ENCODE measurements at regions not wholly inside any gene's neighbourhood (a gene's known extent, or its start where the extent isn't known, plus 50 kb on each side); places are given as distances from the start of the nearest gene placed in this dataset.
"Not testable (repeated sequence)": the region's sequence is repeated elsewhere in the genome, so short reads cannot be mapped to it uniquely, and the experiment has no call there.

DNA sequence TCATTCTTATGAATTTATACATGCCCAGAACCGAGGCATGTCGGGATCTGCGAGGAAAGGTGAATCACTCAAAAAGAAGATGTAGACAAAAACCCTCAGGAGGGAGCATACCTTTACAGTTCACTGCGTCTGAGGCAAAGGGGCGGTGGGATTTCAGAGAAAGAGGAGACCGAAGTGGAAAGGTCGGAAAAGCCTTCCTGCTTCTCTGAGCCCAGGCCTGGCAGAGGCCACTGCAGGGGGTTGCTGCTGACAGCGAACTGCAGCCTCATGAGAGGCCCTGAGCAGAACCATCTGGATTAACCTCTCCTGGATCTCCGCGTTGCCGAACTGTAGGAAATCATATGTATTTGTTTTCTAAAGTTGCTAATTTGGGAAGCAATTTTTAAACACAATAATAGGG, 713.1 kb upstream of the SOX11 start:
- TF ChIP-seq, protein P1, sequence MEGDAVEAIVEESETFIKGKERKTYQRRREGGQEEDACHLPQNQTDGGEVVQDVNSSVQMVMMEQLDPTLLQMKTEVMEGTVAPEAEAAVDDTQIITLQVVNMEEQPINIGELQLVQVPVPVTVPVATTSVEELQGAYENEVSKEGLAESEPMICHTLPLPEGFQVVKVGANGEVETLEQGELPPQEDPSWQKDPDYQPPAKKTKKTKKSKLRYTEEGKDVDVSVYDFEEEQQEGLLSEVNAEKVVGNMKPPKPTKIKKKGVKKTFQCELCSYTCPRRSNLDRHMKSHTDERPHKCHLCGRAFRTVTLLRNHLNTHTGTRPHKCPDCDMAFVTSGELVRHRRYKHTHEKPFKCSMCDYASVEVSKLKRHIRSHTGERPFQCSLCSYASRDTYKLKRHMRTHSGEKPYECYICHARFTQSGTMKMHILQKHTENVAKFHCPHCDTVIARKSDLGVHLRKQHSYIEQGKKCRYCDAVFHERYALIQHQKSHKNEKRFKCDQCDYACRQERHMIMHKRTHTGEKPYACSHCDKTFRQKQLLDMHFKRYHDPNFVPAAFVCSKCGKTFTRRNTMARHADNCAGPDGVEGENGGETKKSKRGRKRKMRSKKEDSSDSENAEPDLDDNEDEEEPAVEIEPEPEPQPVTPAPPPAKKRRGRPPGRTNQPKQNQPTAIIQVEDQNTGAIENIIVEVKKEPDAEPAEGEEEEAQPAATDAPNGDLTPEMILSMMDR (IDR thresholded peaks at IDR 0.05; ENCODE audit: insufficient read depth, low read depth, low read length, missing control alignments): no peak
- no peak for DNase-seq (ENCODE audit: low read depth)

DNA sequence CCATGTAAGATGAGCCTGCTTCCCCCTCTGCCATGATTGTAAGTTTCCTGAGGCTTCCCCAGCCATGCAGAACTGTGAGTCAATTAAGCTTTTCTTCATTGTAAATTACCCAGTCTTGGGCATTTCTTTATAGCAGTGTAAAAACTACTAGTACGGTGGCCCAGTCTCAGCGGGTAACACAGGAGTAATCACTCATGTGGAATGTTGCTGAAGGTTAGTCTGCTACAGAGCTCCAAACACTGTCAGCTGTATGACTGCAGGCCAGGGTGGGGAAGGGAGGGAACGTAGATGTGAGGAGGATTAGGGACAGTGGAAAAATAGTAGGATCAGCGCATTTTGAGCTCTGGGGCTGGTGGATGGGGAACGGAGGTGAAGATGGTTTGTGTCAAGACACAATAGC, 711.2 kb upstream of the SOX11 start:
- H3K4me3 ChIP-seq (ENCODE audit: low read length): no peak overlapping the region
- TF ChIP-seq, protein P1 (IDR thresholded peaks at IDR 0.05; ENCODE audit: insufficient read depth, low read depth, low read length, missing control alignments): no peak
- DNase-seq (ENCODE audit: low read depth): no peak

More for the DNA sequence above, 713.1 kb upstream of the SOX11 start:
- H3K4me3 ChIP-seq (ENCODE audit: low read length): no peak overlapping the region

DNA sequence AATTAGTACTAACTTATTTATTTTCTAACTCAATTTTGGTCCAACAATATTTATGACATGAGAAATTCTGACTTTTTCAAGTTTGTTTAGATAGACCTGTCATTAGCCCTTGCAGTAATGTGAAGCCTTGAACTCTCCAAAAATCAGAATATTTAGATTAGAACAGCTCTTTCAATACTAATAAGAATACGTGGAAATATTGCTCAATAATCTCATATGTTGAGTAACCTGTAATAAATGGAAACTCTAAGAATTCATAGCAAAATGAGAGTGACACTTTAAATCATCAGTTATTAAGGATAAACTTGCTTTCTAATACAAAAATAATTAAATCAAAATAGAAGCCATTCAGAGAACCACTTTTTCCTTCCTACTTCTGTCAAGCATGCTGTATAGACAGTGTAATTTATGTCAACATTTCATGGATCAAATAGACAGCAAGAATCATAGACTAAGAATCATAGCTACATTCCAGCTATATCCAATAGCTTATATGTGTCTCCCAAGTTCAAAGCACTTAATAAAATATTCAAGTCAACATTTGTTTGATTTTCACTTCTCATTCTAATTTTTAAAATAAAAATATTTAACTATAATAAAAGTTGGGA, 710.3 kb upstream of the SOX11 start:
- H3K4me3 ChIP-seq (ENCODE audit: low read length): no peak overlapping the region
- no peak for DNase-seq (ENCODE audit: low read depth)
- TF ChIP-seq, protein P1 (IDR thresholded peaks at IDR 0.05; ENCODE audit: insufficient read depth, low read depth, low read length, missing control alignments): no peak

- not testable (repeated sequence) for H3K4me3 ChIP-seq (ENCODE audit: low read length); DNase-seq (ENCODE audit: low read depth)
These were observed 703.7 kb upstream of the SOX11 start for GRCh38 chr2:4988444-4988843.

- TF ChIP-seq, protein P1 (IDR thresholded peaks at IDR 0.05; ENCODE audit: insufficient read depth, low read depth, low read length, missing control alignments): peak; percentile 31
- H3K4me3 ChIP-seq (ENCODE audit: low read length): no peak overlapping the region
- peak; percentile 7 for DNase-seq (ENCODE audit: low read depth)
These were observed 700.0 kb upstream of the SOX11 start for GRCh38 chr2:4992226-4992625.

- no peak overlapping the region for H3K4me3 ChIP-seq (ENCODE audit: low read length)
- TF ChIP-seq, protein P1 (IDR thresholded peaks at IDR 0.05; ENCODE audit: insufficient read depth, low read depth, low read length, missing control alignments): no peak
- DNase-seq (ENCODE audit: low read depth): no peak
These were observed 696.7 kb upstream of the SOX11 start for GRCh38 chr2:4995466-4995865.

DNA sequence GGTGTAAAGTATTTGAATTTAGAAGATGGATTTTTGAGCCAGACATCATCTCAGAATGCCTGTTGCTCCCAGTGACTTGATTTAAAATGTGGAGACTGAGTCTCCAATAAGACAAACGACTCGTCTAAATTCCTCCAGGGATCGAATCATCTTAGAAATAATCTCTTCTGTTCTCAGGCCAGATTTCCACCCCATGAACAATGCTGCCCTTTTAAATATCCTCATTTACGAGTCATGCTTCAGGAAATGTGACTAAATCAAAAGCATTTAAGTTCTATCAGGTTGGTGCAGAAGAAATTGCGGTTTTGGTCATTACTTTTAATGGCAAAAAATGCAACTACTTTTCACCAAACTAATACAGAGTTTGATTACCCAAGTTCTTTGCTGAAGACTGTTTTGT, 684.6 kb upstream of the SOX11 start:
- TF ChIP-seq, protein P1 (IDR thresholded peaks at IDR 0.05; ENCODE audit: insufficient read depth, low read depth, low read length, missing control alignments): no peak
- no peak overlapping the region for H3K4me3 ChIP-seq (ENCODE audit: low read length)
- DNase-seq (ENCODE audit: low read depth): no peak

Measured in epithelial cell of esophagus (primary cell).